Stimulated activated naive CD8-positive, alpha-beta T cell treated with anti-CD3 and anti-CD28 coated beads, Interleukin-15, Interleukin-2, amounts not matched to agents 100 ng/mL and 50 ng/mL, for 24 hours (primary cell): ENCODE measurements at regions not wholly inside any gene's neighbourhood (a gene's known extent, or its start where the extent isn't known, plus 50 kb on each side); places are given as distances from the start of the nearest gene placed in this dataset.

ENCODE experiments used
- H3K27ac Mint-ChIP-seq: one replicate; pipeline ENCODE4 v1.8.0; 2021; ENCODE audit warnings: mild to moderate bottlenecking, mixed read lengths
- H3K27me3 Mint-ChIP-seq: one replicate; pipeline ENCODE4 v1.8.0; 2021; ENCODE audit warnings: mixed read lengths
- H3K36me3 Mint-ChIP-seq: one replicate; pipeline ENCODE4 v1.8.0; 2021; ENCODE audit warnings: low read depth, mixed read lengths
- H3K4me1 Mint-ChIP-seq: one replicate; pipeline ENCODE4 v1.8.0; 2021; ENCODE audit warnings: low read depth, mixed read lengths
- H3K4me3 Mint-ChIP-seq: one replicate; pipeline ENCODE4 v1.8.0; 2021; ENCODE audit warnings: mild to moderate bottlenecking, mixed read lengths
- H3K9me3 Mint-ChIP-seq: one replicate; pipeline ENCODE4 v1.8.0; 2021; ENCODE audit warnings: mixed read lengths

DNA sequence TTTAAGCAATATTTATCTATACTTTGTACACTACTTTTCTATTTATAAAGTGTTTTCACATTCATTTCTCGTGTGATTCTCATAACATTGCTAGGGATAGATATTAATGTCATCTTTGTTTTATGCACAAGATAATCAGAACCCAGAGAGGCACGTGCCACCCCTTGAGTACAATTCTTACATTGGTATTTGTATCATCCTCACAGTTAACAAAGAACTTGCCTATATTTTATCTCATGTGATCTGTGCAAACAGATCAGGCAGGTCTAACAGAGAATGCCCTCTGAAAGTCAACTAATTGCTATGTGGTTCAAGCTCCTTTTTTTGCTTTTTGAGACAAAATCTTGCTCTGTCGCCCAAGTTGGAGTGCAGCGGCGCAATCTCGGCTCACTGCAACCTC lies 604.5 kb downstream of the LMO4 start:
- Mint-ChIP-seq H3K9me3 (peaks cover 10% of the 10 kb centered on the region), H3K36me3 (no peaks in the 10 kb centered on the region), H3K4me3 (no peak overlapping the region), H3K27ac (no peak overlapping the region), H3K4me1 (no peaks in the 10 kb centered on the region), H3K27me3 (no peaks in the 10 kb centered on the region)

DNA sequence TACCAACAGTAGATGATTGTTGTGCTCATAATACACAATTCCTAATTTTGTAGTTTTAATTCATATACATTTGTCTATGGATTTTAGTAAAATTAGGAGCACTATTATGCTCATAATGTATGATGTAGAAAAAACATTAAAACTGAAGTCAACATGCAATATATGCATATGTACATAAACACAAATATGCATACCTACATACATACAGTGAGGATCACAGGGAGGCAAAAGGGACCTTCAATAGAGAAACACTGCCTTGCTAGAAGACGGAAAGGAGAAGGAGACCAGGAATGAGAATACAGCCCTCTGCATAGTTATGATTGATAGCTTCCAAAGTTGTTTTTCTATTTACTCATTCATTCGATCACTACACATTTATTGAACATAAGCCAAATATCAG lies 606.5 kb downstream of the LMO4 start:
- Mint-ChIP-seq H3K9me3 (peaks cover 10% of the 10 kb centered on the region), H3K4me3 (no peak overlapping the region), H3K36me3 (no peaks in the 10 kb centered on the region), H3K27me3 (no peaks in the 10 kb centered on the region), H3K27ac (no peak overlapping the region), H3K4me1 (no peaks in the 10 kb centered on the region)

DNA sequence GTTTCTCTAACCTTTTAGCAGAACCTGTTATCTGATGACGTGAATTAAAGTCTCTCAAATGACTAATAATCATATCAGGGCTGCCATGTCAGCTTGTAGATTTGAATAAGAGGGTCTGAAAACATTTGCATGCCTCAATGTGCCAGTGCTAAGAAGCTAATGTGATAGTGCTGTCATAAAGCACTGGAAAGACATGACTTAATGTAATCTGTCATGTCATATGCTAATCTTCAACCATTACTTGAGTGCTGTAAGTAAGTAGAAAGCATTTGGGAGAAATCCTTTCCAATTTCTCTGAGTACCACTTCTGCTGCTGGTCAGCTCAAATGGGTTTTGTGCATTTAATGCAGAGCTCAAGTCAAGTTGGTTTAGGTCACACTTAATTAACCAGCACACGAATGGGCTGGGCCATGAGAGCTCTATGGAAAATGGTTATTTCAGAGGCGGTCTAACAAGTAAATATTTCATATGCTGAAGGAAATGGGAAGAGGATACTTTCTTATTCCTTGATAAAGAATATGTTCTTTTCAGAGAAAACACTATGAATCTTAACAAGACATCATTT lies 609.2 kb downstream of the LMO4 start:
- Mint-ChIP-seq H3K4me3 (no peak overlapping the region), H3K27ac (no peak overlapping the region), H3K27me3 (no peaks in the 10 kb centered on the region), H3K36me3 (no peaks in the 10 kb centered on the region), H3K4me1 (no peaks in the 10 kb centered on the region), H3K9me3 (no peaks in the 10 kb centered on the region)

DNA sequence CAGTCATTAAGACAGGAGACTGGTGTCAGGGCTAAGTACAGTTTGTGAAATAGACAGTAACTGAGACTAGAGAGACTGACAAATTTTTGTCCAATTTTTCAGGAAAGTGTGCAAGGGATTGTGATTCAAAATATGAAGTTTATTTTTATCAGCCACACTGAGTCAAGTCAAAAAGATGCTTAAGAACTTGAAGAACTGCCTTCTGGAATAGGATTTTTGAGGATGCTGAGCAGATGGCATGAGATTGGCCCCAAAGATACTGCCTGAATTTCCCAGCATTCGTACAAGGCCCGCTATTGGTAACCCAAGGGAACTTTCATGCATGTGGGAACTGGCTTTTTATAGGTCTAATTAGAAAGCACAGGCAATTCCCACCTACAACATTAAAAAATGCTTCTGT lies 610.0 kb downstream of the LMO4 start:
- Mint-ChIP-seq H3K9me3 (no peaks in the 10 kb centered on the region), H3K4me1 (no peaks in the 10 kb centered on the region), H3K36me3 (no peaks in the 10 kb centered on the region)

DNA sequence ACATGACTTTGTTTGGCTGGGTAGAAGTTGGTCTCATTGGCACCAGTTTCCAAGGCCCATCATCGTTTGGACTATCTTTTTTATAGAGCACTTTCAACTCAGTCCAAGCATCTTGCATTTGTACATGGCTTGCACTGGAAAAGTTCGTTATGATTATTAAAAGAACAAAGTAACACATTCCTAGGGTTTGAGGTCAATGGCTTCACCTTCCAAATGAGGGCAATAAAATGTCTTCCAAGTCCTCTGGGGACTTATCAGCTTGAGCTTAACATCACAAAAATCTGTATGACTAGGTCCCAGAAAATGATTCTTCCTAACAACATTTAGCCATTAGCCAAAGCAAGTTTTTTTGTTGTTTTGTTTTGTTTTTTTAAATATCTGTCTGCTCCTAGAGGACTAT lies 610.8 kb downstream of the LMO4 start:
- Mint-ChIP-seq H3K27me3 (no peaks in the 10 kb centered on the region), H3K4me3 (no peak overlapping the region), H3K9me3 (no peaks in the 10 kb centered on the region), H3K36me3 (no peaks in the 10 kb centered on the region), H3K27ac (no peak overlapping the region), H3K4me1 (no peaks in the 10 kb centered on the region)

More for the DNA sequence above, 610.0 kb downstream of the LMO4 start:
- no peak overlapping the region for H3K4me3 Mint-ChIP-seq
- no peaks in the 10 kb centered on the region for H3K27me3 Mint-ChIP-seq
- no peak overlapping the region for H3K27ac Mint-ChIP-seq

DNA sequence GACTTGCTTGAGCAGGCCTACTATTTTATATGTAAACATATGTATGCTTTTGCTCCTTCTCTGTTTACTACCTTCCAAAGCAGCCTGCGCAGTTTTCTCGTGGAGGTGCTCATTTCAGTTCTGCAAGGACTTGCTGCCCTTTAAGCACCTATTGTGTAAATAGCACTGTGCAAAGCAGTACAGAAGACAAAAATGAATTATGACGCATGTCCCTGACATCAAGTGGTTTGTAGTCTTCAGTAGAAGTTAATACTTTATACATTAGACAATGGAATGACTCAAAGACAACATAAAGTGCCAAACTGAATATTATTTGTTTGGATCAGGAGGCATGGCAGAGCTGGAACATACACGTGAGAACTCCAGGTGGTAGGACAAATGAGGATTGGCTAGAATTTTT lies 611.7 kb downstream of the LMO4 start:
- Mint-ChIP-seq H3K9me3 (no peaks in the 10 kb centered on the region), H3K36me3 (no peaks in the 10 kb centered on the region), H3K4me3 (no peak overlapping the region), H3K4me1 (no peaks in the 10 kb centered on the region), H3K27me3 (no peaks in the 10 kb centered on the region), H3K27ac (no peak overlapping the region)

DNA sequence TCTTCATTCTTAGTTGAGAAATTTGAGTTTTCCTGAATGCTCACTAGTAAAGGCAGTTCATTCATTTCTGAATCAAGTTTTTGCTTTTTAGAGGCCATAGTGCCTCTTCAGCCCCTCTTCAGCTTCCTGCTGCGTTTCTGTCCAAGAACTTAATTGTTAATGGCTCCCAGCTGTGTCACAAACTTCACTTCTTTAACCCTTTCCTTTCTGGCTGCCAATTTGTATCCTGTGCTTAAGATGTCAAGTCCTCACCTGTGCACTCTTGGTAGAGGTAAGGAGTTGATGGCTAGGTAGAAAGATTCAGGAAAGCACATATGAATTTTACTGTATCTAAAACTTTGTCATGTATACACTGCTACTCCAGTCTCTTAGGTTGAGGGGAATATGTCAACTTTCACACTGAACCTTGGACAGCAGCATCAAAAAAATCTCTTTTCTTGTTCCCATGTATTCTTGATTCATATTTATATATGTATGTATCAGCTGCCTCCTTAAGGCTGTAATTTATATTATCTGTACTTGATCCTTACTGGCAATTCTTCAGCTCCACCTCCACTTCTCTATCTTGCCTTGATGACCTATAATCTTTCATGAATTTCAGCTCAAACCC lies 612.8 kb downstream of the LMO4 start:
- no peaks in the 10 kb centered on the region for H3K9me3 Mint-ChIP-seq
- no peaks in the 10 kb centered on the region for H3K4me1 Mint-ChIP-seq
- H3K27me3 Mint-ChIP-seq: peaks cover 3% of the 10 kb centered on the region
- H3K36me3 Mint-ChIP-seq: no peaks in the 10 kb centered on the region
- H3K4me3 Mint-ChIP-seq: no peak overlapping the region
- no peak overlapping the region for H3K27ac Mint-ChIP-seq

DNA sequence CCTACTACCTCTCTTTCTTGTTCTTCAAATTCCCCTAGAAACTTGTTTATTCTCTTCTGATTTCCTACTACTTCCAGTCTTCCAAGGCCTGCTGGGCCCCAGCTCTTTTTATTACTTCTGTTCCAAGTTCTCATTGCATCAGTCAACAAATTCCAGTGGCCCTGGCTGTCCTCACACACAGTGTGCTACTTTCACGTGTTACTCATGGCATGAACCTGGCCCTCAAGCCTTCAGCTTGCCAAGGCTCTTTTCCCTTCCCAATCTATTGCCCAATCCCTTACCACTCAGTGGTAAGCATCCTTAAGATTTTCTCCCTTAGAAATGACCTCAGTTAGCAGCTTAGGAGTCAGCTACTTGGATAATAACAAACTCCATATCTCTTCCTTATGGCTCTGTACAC lies 613.5 kb downstream of the LMO4 start:
- Mint-ChIP-seq H3K27ac (no peak overlapping the region), H3K4me3 (no peak overlapping the region), H3K36me3 (no peaks in the 10 kb centered on the region), H3K27me3 (peaks cover 3% of the 10 kb centered on the region), H3K9me3 (no peaks in the 10 kb centered on the region), H3K4me1 (no peaks in the 10 kb centered on the region)

DNA sequence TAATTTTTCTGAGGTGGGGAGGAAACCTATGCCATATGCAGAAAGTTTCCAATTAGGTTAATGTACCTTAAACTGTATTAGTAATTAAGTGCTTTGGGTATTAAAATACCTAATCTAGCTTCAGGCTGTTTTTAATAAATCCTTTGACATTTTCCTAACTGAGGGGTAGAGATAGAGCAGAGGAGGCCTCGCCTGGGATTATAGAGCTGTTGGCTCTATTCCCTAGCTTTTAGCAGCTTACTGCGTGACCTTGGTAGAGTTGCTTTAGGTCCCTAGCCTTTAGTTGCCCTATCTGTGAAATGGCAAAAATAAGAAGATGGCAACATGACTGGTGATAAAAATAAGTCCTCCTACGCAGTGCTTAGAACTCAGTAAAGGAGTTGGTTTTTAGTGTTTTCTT lies 621.0 kb downstream of the LMO4 start:
- H3K9me3 Mint-ChIP-seq: no peaks in the 10 kb centered on the region
- no peak overlapping the region for H3K27ac Mint-ChIP-seq
- no peak overlapping the region for H3K4me3 Mint-ChIP-seq
- H3K36me3 Mint-ChIP-seq: no peaks in the 10 kb centered on the region
- H3K4me1 Mint-ChIP-seq: no peaks in the 10 kb centered on the region
- H3K27me3 Mint-ChIP-seq: peaks cover 19% of the 10 kb centered on the region

DNA sequence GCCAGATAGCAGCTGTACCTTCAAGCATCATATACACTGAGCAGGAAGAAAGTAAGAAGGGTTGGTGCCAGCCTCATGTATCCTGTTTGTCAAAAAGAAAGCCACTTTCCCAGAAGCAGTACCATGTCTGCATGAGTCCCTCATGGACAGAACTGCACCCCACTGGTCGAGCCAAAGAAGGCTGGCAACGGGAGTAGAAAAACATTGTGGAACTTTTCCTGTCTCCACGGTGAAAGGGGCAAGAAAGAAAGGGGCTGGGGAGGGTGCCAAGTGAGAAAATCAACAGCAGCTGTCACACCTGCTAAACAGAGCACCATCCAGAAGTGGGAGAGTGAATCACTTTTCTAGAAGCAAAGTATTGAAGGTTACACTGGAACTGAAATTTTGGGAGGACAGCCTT lies 621.7 kb downstream of the LMO4 start:
- H3K27ac Mint-ChIP-seq: no peak overlapping the region

DNA sequence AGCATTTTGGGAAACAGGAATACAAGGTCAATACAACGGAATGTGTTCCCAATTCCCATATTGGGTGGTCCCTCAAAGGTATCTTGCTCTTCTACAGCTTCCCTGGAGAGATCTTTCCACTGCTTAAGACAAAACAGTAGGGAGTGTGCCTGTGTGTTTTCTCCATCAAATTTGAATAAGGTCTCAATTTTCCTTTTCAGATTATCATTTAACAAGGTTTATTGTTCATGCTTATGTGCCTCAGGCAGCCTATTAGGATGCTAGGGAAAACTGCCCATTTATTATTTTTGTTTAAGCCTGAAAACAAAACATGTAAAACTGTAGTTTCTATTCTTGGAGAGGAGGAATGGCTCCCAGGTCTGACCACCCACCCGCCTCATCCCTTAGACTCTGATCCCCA lies 622.7 kb downstream of the LMO4 start:
- H3K4me3 Mint-ChIP-seq: no peak overlapping the region
- peaks cover 16% of the 10 kb centered on the region for H3K27me3 Mint-ChIP-seq
- H3K36me3 Mint-ChIP-seq: no peaks in the 10 kb centered on the region
- no peak overlapping the region for H3K27ac Mint-ChIP-seq
- H3K4me1 Mint-ChIP-seq: no peaks in the 10 kb centered on the region
- H3K9me3 Mint-ChIP-seq: no peaks in the 10 kb centered on the region

More for the DNA sequence above, 621.7 kb downstream of the LMO4 start:
- no peaks in the 10 kb centered on the region for H3K4me1 Mint-ChIP-seq
- no peaks in the 10 kb centered on the region for H3K36me3 Mint-ChIP-seq
- H3K9me3 Mint-ChIP-seq: no peaks in the 10 kb centered on the region
- no peak overlapping the region for H3K4me3 Mint-ChIP-seq
- peaks cover 19% of the 10 kb centered on the region for H3K27me3 Mint-ChIP-seq

DNA sequence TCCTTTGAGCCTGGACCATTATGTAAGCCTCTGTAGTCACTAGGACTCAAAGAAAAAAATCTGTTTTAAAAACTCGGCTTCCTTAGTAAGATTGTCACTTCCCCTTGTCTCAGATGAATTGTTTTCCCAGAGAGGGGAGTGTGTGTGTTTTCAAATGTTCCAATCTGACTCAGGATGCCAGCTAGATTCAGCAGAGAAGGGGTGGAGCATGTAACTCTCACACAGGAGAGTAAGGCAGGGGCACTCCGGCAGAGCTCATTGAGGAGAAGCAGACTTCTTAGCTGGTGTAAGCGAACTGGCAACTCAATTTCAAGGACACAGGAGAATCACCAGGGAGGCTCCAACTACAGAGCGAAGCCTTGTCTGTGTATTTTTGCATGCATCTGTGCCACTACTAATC lies 623.2 kb downstream of the LMO4 start:
- no peaks in the 10 kb centered on the region for H3K36me3 Mint-ChIP-seq
- H3K27me3 Mint-ChIP-seq: peaks cover 16% of the 10 kb centered on the region
- no peaks in the 10 kb centered on the region for H3K9me3 Mint-ChIP-seq
- no peak overlapping the region for H3K4me3 Mint-ChIP-seq
- H3K27ac Mint-ChIP-seq: no peak overlapping the region
- no peaks in the 10 kb centered on the region for H3K4me1 Mint-ChIP-seq

DNA sequence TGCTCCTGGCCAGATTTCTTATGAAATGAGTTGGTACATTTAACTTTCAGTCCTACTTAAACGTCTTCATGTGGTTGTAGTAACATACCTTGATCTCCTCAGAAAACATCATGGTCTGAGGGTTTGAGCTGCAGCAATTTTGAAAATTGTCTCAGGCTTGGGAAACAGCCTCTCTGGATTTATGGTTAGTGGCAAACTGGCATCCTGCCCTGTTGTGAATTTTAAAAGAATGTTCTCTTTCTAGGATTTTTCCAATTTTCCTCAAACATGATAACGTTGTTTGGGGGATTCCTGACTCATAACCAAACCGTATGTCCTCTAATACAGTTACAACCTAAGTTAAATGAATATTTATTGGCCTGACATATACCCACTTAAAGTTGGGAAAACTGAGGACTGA lies 624.4 kb downstream of the LMO4 start:
- H3K36me3 Mint-ChIP-seq: no peaks in the 10 kb centered on the region
- H3K4me3 Mint-ChIP-seq: no peak overlapping the region
- no peaks in the 10 kb centered on the region for H3K9me3 Mint-ChIP-seq
- no peak overlapping the region for H3K27ac Mint-ChIP-seq
- H3K27me3 Mint-ChIP-seq: peaks cover 12% of the 10 kb centered on the region
- H3K4me1 Mint-ChIP-seq: no peaks in the 10 kb centered on the region

DNA sequence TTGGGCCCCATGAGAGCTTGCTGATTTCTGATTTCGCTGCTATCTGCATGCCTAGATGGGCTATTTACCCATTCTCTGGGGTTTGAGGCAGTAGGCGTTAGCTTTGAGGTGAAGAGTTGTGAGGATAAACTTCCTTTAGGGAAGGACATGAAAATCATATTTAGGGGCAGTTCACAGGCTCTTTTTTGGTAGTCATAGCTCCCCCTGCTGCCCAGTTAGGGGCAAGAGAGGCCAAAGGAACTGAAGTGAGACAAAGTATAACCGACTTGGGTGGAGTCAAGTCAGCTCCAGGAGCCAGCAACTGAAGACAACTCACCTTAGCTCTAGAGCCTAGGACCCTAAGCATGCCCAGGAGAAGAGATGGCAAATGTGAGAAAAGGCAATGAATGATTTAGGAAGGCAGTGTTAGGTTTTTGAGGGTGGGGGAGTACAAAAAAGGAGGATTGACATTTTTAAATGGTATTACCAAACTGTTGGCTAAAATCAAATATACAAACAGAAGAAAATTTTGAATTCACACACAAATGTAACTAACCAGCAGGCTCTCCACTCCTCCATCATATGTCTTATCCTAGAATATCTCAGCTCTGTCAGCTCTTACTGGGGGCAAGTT lies 625.2 kb downstream of the LMO4 start:
- H3K27me3 Mint-ChIP-seq: peaks cover 7% of the 10 kb centered on the region
- no peaks in the 10 kb centered on the region for H3K4me1 Mint-ChIP-seq
- H3K4me3 Mint-ChIP-seq: no peak overlapping the region
- no peaks in the 10 kb centered on the region for H3K36me3 Mint-ChIP-seq
- no peaks in the 10 kb centered on the region for H3K9me3 Mint-ChIP-seq
- H3K27ac Mint-ChIP-seq: no peak overlapping the region

DNA sequence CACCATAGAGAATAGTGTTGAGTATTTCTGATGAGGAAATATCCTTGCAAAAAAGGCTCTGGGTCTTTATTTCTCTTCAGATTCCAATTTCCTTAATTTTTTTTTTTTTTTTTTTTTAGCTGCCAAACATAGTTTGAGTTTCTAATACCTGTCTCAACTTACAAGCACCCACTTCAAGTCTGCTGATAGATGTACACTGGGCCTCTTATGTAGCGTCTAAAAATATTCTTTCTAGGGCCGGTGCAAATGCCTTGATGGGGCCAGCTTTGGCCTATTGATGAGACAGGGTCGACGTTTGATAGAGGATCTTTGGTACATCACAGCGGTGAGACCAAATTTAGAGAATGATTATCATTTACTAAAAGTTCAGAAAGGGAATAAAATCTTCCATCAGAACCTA lies 626.4 kb downstream of the LMO4 start:
- H3K4me3 Mint-ChIP-seq: no peak overlapping the region
- H3K9me3 Mint-ChIP-seq: no peaks in the 10 kb centered on the region
- no peaks in the 10 kb centered on the region for H3K36me3 Mint-ChIP-seq

DNA sequence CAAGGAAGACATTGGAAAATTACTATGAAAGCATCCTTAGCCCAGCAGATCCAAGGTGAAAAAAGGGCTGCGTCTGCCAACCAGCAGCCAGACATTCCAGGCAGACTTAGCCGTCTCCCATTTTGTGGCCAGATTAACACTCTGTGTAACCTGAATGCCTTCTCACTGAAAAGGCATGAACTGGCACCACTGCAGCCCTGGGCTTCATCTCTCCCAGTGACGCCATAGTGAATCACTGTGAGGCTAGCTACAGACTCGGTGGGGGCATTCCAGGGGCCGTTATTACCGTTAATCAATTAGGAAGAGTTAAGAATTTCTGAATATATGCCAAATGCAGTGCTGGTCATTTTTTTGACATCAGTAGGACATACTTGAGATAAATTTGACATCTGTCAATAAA lies 627.4 kb downstream of the LMO4 start:
- H3K27me3 Mint-ChIP-seq: peaks cover 7% of the 10 kb centered on the region
- no peaks in the 10 kb centered on the region for H3K36me3 Mint-ChIP-seq
- H3K27ac Mint-ChIP-seq: no peak overlapping the region
- no peaks in the 10 kb centered on the region for H3K4me1 Mint-ChIP-seq
- no peaks in the 10 kb centered on the region for H3K9me3 Mint-ChIP-seq
- no peak overlapping the region for H3K4me3 Mint-ChIP-seq

More for the DNA sequence above, 626.4 kb downstream of the LMO4 start:
- Mint-ChIP-seq H3K27me3 (peaks cover 10% of the 10 kb centered on the region), H3K27ac (no peak overlapping the region), H3K4me1 (no peaks in the 10 kb centered on the region)
